HG03571 (cell line): ENCODE measurements at regions not wholly inside any gene's neighbourhood (a gene's known extent, or its start where the extent isn't known, plus 50 kb on each side); places are given as distances from the start of the nearest gene placed in this dataset.

Experiments used
- ATAC-seq: cut with Tn5 transposase; IDR thresholded peaks from one replicate; pipeline ENCODE4 v1.9.1; 2021; ENCODE audit not compliant: unreplicated experiment

- ATAC-seq = no peak
Measured at GRCh38 chr2:236940916-236941520, 144.7 kb upstream of the COPS8 start.

GRCh38 chr2:236941551-236941950, 144.1 kb upstream of the COPS8 start:
- ATAC-seq = no peak

- no peak for ATAC-seq
Measured at GRCh38 chr2:236942554-236942953, 143.1 kb upstream of the COPS8 start.

- ATAC-seq = no peak
Measured at GRCh38 chr2:236943068-236943467, 142.6 kb upstream of the COPS8 start.

- no peak for ATAC-seq
Measured at GRCh38 chr2:236943841-236944513, 141.7 kb upstream of the COPS8 start.

GRCh38 chr2:236944561-236944960, 141.1 kb upstream of the COPS8 start:
- no peak for ATAC-seq

GRCh38 chr2:236945431-236946016, 140.2 kb upstream of the COPS8 start:
- no peak for ATAC-seq

- ATAC-seq = no peak
Measured at GRCh38 chr2:236946871-236947270, 138.8 kb upstream of the COPS8 start.

GRCh38 chr2:236947294-236947693, 138.4 kb upstream of the COPS8 start:
- ATAC-seq = no peak

GRCh38 chr2:236947896-236948295, 137.8 kb upstream of the COPS8 start:
- no peak for ATAC-seq

- no peak for ATAC-seq
Measured at GRCh38 chr2:236949089-236949905, 136.4 kb upstream of the COPS8 start.

GRCh38 chr2:236951830-236952475, 133.7 kb upstream of the COPS8 start:
- no peak for ATAC-seq

- ATAC-seq = no peak
Measured at GRCh38 chr2:236954641-236955040, 131.0 kb upstream of the COPS8 start.

- ATAC-seq = no peak
Measured at GRCh38 chr2:236955521-236956030, 130.1 kb upstream of the COPS8 start.

- no peak for ATAC-seq
Measured at GRCh38 chr2:236956031-236956618, 129.6 kb upstream of the COPS8 start.

GRCh38 chr2:236956641-236957040, 129.0 kb upstream of the COPS8 start:
- no peak for ATAC-seq

- ATAC-seq = no peak
Measured at GRCh38 chr2:236959036-236959435, 126.7 kb upstream of the COPS8 start.

- ATAC-seq = no peak
Measured at GRCh38 chr2:236959876-236960275, 125.8 kb upstream of the COPS8 start.

- no peak for ATAC-seq
Measured at GRCh38 chr2:236960531-236960930, 125.2 kb upstream of the COPS8 start.

GRCh38 chr2:236962816-236963215, 122.9 kb upstream of the COPS8 start:
- no peak for ATAC-seq
